ENCODE measurements at regions not wholly inside any gene's neighbourhood (a gene's known extent, or its start where the extent isn't known, plus 50 kb on each side); places are given as distances from the start of the nearest gene placed in this dataset.

DNA sequence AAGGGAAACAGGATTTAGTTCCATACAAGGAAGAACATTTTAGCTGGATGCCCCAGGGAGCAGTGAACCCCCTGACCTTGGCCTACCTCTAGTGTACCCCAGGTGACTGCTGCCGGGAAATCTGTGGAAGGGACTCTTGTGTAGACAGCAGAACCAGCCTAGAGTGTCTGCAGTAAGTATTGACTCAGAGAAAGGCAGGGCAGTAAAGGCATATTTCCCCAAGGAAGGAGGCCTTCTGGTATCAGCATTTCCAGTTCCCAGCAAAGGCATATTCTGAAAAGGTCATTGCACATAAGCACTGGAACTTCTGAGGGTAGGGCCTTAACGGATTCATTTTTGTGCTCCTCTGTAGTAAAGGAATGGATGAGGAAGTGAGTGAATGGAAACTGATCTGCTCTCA is 246.2 kb downstream of the FAM43A start:
- H3K4me3 ChIP-seq (ENCODE audit: low read depth, low read length), result no peak overlapping the region
- no peak for DNase-seq (ENCODE audit: low read depth)
- TF ChIP-seq, protein P1, sequence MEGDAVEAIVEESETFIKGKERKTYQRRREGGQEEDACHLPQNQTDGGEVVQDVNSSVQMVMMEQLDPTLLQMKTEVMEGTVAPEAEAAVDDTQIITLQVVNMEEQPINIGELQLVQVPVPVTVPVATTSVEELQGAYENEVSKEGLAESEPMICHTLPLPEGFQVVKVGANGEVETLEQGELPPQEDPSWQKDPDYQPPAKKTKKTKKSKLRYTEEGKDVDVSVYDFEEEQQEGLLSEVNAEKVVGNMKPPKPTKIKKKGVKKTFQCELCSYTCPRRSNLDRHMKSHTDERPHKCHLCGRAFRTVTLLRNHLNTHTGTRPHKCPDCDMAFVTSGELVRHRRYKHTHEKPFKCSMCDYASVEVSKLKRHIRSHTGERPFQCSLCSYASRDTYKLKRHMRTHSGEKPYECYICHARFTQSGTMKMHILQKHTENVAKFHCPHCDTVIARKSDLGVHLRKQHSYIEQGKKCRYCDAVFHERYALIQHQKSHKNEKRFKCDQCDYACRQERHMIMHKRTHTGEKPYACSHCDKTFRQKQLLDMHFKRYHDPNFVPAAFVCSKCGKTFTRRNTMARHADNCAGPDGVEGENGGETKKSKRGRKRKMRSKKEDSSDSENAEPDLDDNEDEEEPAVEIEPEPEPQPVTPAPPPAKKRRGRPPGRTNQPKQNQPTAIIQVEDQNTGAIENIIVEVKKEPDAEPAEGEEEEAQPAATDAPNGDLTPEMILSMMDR (IDR thresholded peaks at IDR 0.05; ENCODE audit: control insufficient read depth, extremely low read depth, insufficient read depth), result no peak

DNA sequence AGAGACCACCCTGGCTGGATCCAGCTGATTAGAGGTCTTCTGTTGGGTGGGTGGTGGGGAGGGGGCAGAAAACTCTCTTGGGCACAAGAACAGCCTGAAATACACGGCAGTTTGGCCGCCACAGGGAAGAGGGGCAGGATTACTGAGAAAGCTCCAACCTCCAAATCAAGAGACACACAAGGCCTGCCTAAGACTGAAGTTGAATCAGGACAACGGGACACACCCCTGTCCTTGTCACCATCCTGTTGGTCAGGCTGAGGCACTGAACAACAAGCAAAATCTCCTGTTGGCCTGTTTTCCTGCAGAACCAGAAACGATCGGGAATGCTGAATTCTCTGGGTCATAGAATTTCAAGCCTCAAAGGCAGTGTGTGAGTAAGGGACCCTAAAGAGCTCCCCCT is 247.8 kb downstream of the FAM43A start:
- H3K4me3 ChIP-seq (ENCODE audit: low read depth, low read length), result no peak overlapping the region
- DNase-seq (ENCODE audit: low read depth), result no peak
- TF ChIP-seq, protein P1 (IDR thresholded peaks at IDR 0.05; ENCODE audit: control insufficient read depth, extremely low read depth, insufficient read depth), result no peak

DNA sequence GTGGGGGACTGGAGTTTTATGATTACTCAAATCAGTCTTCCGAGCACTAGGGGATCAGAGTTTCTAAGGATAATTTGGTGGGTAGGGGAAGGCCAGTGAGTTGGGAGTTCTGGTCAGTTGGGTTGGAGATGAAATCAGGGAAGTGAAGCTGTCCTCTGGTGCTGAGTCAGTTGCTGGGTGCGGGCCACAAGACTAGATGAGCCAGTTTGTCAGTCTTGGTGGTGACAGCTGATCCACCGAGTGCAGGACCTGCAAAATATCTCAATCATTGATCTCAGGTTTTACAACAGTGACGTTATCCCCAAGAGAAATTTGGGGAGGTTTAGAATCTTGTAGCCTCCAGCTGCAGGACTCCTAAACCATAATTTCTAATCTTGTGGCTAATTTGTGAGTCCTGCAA is 249.4 kb downstream of the FAM43A start:
- peak; percentile 70 for DNase-seq (ENCODE audit: low read depth)
- no peak overlapping the region for H3K4me3 ChIP-seq (ENCODE audit: low read depth, low read length)
- TF ChIP-seq, protein P1 (IDR thresholded peaks at IDR 0.05; ENCODE audit: control insufficient read depth, extremely low read depth, insufficient read depth), result no peak

DNA sequence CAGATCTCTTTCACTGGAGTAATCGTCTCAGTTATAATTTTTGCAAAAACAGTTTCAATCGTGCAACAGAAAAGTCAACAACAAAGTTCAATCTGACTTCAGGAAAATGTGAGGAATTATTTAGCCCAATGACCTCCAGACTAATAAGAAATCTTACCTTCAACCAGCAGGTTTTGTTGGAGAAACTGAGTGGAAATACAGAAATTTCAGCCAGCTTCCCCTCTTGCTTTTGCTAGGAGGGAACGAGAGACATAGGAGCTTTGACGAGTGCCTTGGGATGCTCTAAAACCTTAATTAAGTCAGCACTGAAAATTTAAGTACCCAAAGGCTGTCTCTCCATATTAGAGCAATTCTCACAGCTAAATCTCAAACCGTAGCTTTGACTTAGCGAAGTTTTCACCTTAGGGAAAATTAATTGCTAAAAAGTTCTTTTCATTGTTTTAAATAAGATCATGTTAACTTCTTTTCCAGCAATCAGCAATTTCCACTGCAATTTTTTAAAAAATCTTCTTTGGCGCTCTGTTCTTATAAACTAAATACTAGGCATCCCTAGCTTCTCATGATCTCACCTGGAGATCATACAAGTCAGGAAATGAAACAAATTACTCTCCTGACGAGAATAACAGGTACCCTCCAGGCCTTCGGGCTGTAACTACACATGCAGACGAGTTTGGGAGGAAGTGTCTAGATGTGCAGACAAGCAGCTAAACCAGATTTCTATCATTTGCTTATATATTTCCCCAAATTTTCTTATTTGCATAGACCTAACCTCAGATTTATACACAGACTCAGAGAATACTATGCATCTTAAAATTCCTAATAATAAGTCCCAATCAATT is 250.2 kb downstream of the FAM43A start:
- TF ChIP-seq, protein P1 (IDR thresholded peaks at IDR 0.05; ENCODE audit: control insufficient read depth, extremely low read depth, insufficient read depth), result no peak
- no peak for DNase-seq (ENCODE audit: low read depth)
- H3K4me3 ChIP-seq (ENCODE audit: low read depth, low read length), result no peak overlapping the region

DNA sequence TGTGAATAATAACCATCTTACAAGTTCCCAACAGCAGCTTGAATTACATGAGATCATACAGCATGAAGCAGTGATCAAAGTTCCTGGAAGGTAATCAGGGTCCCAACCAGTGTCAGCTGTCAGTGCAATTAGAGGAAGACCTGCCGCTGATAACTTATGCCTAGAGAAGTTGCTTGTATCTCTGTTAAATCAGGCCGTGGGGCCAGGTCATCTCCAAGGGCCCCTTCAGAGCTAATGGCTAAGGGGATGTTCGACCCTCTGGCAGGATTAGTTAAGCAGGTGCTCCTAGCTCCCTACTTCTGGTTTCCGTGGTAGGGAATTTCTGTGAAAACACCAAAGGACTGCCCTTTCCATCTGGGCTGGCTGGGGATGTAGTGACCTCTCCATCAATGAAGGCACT is 251.0 kb downstream of the FAM43A start:
- TF ChIP-seq, protein P1 (IDR thresholded peaks at IDR 0.05; ENCODE audit: control insufficient read depth, extremely low read depth, insufficient read depth), result no peak

DNA sequence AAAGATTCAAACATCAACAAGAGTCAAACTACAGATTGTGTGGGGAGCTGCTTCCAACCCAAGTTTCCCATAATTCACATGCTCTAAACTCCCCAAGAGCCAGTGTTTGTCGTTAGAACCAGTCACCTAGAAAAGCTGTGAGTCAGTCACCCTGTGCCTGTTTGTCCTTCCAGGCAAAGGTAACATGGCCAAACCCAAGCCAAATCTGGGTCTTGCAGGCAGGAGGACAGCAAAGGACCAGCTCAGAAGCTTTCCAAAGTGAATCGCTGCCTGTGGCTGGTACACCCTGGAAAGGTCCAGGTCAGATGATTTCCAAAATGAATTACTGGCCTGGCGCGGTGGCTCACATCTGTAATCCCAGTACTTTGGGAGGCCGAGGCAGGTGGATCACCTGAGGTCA is 251.5 kb downstream of the FAM43A start:
- no peak for DNase-seq (ENCODE audit: low read depth)
- TF ChIP-seq, protein P1 (IDR thresholded peaks at IDR 0.05; ENCODE audit: control insufficient read depth, extremely low read depth, insufficient read depth), result no peak

More for the DNA sequence above, 251.0 kb downstream of the FAM43A start:
- DNase-seq (ENCODE audit: low read depth), result no peak
- no peak overlapping the region for H3K4me3 ChIP-seq (ENCODE audit: low read depth, low read length)

DNA sequence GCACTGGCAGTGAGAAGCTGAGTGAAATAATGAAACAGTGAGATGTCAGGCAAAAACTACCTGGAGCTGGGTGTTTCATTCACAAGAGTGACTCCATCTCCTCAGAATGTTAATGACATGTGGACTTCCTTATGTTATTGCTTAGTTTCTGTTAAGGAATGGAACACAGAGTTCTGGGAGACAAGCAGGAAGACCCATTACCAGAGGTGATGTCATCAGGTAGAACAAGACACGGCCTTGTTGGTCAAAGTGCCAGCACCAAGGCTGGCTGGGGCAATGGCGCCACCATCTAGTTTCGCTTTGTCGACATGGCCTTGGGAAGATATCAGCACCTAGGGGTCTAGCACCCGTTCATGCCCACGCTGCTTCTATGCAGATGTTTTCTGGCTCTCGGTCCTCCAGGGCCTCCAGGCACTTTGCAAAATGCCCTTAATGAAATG is 252.2 kb downstream of the FAM43A start:
- TF ChIP-seq, protein P1 (IDR thresholded peaks at IDR 0.05; ENCODE audit: control insufficient read depth, extremely low read depth, insufficient read depth), result no peak
- no peak for DNase-seq (ENCODE audit: low read depth)
- no peak overlapping the region for H3K4me3 ChIP-seq (ENCODE audit: low read depth, low read length)

More for the DNA sequence above, 251.5 kb downstream of the FAM43A start:
- H3K4me3 ChIP-seq (ENCODE audit: low read depth, low read length), result no peak overlapping the region

All from LNCaP clone FGC (cell line).